ENCODE measurements at regions not wholly inside any gene's neighbourhood (a gene's known extent, or its start where the extent isn't known, plus 50 kb on each side); places are given as distances from the start of the nearest gene placed in this dataset.
"Not testable (repeated sequence)": the region's sequence is repeated elsewhere in the genome, so short reads cannot be mapped to it uniquely, and the experiment has no call there.

DNA sequence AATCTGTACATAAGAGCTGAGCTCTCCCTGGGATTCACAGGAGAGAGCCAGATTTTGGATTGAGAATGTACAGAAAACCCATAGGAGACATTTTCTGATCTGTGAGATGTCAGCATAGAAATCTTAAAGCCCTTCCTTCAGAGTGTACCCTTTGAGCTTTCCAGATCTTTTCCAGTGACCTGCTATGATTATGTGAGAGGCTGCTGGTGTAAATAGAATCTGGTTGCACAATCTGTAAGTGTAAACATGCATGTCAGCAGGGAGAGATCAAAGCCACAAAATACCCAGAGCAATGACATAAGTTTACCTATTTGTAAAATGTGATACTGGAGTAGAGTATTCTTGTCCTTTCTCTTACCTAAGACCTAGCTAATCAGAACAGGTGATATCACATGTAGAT lies 471.9 kb downstream of the FOXD4L5 start:
- not testable (repeated sequence) for H3K27ac Mint-ChIP-seq; H3K36me3 Mint-ChIP-seq; H3K9me3 Mint-ChIP-seq; DNase-seq (ENCODE audit: low spot score in 2 of 2, unreplicated experiment in 2 of 2); H3K4me1 Mint-ChIP-seq; H3K4me3 Mint-ChIP-seq; H3K27me3 Mint-ChIP-seq (ENCODE audit: low read depth)

DNA sequence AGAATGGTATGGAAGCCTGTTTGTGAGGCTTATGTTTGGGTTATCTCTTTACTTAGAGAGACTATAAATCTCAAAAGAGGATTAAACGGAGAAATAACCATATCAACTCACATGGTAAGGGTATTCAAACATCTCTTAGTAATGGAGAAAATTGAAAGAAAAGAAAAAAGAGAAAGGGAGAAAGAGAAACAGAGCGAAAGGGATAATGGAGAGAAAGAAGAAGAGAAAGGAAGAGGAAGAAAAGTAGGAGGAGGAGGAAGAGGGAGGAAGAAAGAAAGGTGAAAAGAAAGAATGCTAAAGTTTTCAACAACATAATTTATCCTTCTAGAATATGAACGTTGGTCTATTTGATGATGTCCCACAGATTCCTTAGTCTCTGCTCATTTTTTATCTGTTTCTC lies 506.3 kb downstream of the FOXD4L5 start:
- not testable (repeated sequence) for DNase-seq (ENCODE audit: low spot score in 2 of 2, unreplicated experiment in 2 of 2); H3K4me1 Mint-ChIP-seq; H3K4me3 Mint-ChIP-seq; H3K27ac Mint-ChIP-seq; H3K9me3 Mint-ChIP-seq; H3K36me3 Mint-ChIP-seq
- H3K27me3 Mint-ChIP-seq (ENCODE audit: low read depth), result peaks cover 23% of the 10 kb centered on the region

GRCh38 chr9:64776269-64776668 lies 508.7 kb downstream of the FOXD4L5 start:
- peaks cover 22% of the 10 kb centered on the region for H3K27me3 Mint-ChIP-seq (ENCODE audit: low read depth)
- H3K4me3 Mint-ChIP-seq; H3K36me3 Mint-ChIP-seq; H3K27ac Mint-ChIP-seq; H3K4me1 Mint-ChIP-seq; DNase-seq (ENCODE audit: low spot score in 2 of 2, unreplicated experiment in 2 of 2); H3K9me3 Mint-ChIP-seq: not testable (repeated sequence)

DNA sequence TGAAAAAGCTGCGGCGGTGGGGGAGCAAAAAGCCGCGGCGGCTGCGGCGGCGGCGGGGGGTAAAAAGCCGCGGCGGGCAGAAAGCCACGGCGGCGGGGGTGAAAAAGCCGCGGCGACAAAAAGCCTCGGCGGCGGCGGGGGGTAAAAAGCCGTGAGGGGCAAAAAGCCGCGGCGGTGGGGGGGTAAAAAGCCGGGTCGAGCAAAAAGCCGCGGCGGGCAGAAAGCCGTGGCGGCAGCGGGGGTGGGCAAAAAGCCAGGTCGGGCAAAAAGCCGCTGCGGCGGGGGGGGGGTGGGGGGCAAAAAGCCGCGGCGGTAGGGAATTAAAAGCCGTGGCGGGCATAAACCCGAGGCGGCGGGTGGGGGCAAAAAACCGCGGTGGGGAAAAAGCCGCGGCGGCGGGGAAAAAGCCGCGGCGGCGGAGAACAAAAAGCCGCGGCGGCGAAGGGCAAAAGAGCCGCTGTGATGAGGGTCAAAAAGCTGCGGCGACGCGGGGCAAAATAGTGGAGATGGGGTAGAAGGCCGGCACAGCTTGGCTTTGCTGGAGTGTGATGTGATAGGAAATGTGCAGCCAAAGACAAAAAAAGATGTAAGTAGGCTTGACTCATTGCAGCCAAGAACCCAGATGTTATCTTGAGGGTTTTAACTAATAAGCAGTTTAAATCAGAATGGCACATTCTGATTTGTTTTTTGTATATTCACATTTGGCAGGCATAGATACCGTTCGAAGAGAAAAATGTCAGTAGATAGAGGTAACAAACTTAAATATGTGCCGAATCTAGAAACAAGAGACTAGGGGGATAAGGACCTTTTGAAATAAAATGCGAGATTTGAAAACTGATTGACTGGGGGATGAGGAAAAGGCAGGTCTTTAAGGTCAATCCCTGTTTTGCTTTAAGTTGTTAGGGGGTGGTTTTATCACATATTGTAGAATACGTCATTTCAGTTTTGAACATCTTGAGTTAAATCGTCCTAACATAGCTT lies 509.9 kb downstream of the FOXD4L5 start:
- H3K4me3 Mint-ChIP-seq, result peak overlapping the region; percentile 49
- H3K27me3 Mint-ChIP-seq (ENCODE audit: low read depth), result peaks cover 24% of the 10 kb centered on the region
- DNase-seq (ENCODE audit: low spot score in 2 of 2, unreplicated experiment in 2 of 2), result peak in 1 of 2 experiments; percentile 5
- not testable (repeated sequence) for H3K9me3 Mint-ChIP-seq, H3K27ac Mint-ChIP-seq, H3K36me3 Mint-ChIP-seq, H3K4me1 Mint-ChIP-seq

- H3K27me3 Mint-ChIP-seq (ENCODE audit: low read depth), result peaks cover 28% of the 10 kb centered on the region
- H3K9me3 Mint-ChIP-seq, H3K36me3 Mint-ChIP-seq, H3K27ac Mint-ChIP-seq, H3K4me1 Mint-ChIP-seq: not testable (repeated sequence)
- peak in 1 of 2 experiments; percentile 6 for DNase-seq (ENCODE audit: low spot score in 2 of 2, unreplicated experiment in 2 of 2)
- peak overlapping the region; percentile 37 for H3K4me3 Mint-ChIP-seq
These were observed 510.8 kb downstream of the FOXD4L5 start for GRCh38 chr9:64774004-64774812.

DNA sequence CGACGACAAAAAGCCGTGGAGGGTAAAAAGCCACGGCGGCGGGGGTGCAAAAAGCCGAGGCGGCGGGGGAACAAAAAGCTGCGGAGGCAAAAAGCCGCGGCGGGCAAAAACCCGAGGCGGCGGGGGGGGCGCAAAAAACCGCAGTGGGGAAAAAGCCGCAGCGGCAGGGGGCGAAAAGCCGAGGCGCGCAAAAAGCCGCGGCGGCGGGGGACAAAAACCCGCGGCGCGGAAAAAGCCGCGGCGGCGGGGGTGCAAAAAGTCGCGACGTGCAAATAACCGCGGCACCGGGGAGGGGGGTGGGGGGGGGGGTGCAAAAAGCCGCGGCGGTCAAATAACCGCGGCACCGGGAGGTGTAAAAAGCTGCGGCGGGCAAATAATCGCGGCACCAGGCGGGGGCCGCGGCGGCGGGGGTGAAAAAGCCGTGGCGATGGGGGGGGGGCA lies 511.5 kb downstream of the FOXD4L5 start:
- Mint-ChIP-seq H3K36me3 (no peaks in the 10 kb centered on the region), H3K27ac (no peak overlapping the region), H3K9me3 (peaks cover under 1% of the 10 kb centered on the region), H3K4me1 (no peaks in the 10 kb centered on the region), H3K27me3 (ENCODE audit: low read depth) (peaks cover 25% of the 10 kb centered on the region), H3K4me3 (no peak overlapping the region)
- peak in 1 of 2 experiments; percentile 7 for DNase-seq (ENCODE audit: low spot score in 2 of 2, unreplicated experiment in 2 of 2)
- TF ChIP-seq CTCF (IDR thresholded peaks at IDR 0.05; ENCODE audit: unreplicated experiment), result no peak

- peak overlapping the region; percentile 38 for H3K4me3 Mint-ChIP-seq
- not testable (repeated sequence) for H3K4me1 Mint-ChIP-seq; DNase-seq (ENCODE audit: low spot score in 2 of 2, unreplicated experiment in 2 of 2); H3K9me3 Mint-ChIP-seq; H3K36me3 Mint-ChIP-seq; H3K27ac Mint-ChIP-seq
- peaks cover 25% of the 10 kb centered on the region for H3K27me3 Mint-ChIP-seq (ENCODE audit: low read depth)
These were observed 512.2 kb downstream of the FOXD4L5 start for GRCh38 chr9:64772751-64773331.

- H3K4me3 Mint-ChIP-seq, result not testable (repeated sequence)
- peak; percentile 40 for TF ChIP-seq CTCF (IDR thresholded peaks at IDR 0.05; ENCODE audit: unreplicated experiment)
These were observed 512.8 kb downstream of the FOXD4L5 start for GRCh38 chr9:64772123-64772736.

More at GRCh38 chr9:64772123-64772736, 512.8 kb downstream of the FOXD4L5 start:
- not testable (repeated sequence) for H3K36me3 Mint-ChIP-seq; H3K27ac Mint-ChIP-seq; H3K4me1 Mint-ChIP-seq; DNase-seq (ENCODE audit: low spot score in 2 of 2, unreplicated experiment in 2 of 2); H3K9me3 Mint-ChIP-seq
- H3K27me3 Mint-ChIP-seq (ENCODE audit: low read depth), result peaks cover 24% of the 10 kb centered on the region
